Ishikawa (cell line): ENCODE measurements at regions not wholly inside any gene's neighbourhood (a gene's known extent, or its start where the extent isn't known, plus 50 kb on each side); places are given as distances from the start of the nearest gene placed in this dataset.

ENCODE experiments used
- CEBPB ChIP-seq: IDR thresholded peaks from 2 replicates; pipeline ENCODE4 v1.6.1; 2012
- CREB1 ChIP-seq: IDR thresholded peaks from 2 replicates; pipeline ENCODE4 v1.6.1; 2012; ENCODE audit warnings: low read depth
- EGR1 ChIP-seq: IDR thresholded peaks from 2 replicates; pipeline ENCODE4 v1.6.1; 2012
- EP300 ChIP-seq: IDR thresholded peaks from 2 replicates; pipeline ENCODE4 v1.6.1; 2012; ENCODE audit warnings: borderline replicate concordance
- FOXM1 ChIP-seq: IDR thresholded peaks from 2 replicates; pipeline ENCODE4 v1.6.1; 2012; ENCODE audit warnings: low read depth, borderline replicate concordance
- MAX ChIP-seq: IDR thresholded peaks from 2 replicates; pipeline ENCODE4 v1.6.1; 2012
- NFIC ChIP-seq: IDR thresholded peaks from 2 replicates; pipeline ENCODE4 v1.6.1; 2012
- RAD21 ChIP-seq: IDR thresholded peaks from 2 replicates; pipeline ENCODE4 v1.6.1; 2012; ENCODE audit warnings: low read depth
- TAF1 ChIP-seq: IDR thresholded peaks from 2 replicates; pipeline ENCODE4 v1.6.1; 2012; ENCODE audit warnings: low read depth, mild to moderate bottlenecking
- TCF12 ChIP-seq: IDR thresholded peaks from 2 replicates; pipeline ENCODE4 v1.6.1; 2012; ENCODE audit warnings: low read depth
- TEAD4 ChIP-seq: IDR thresholded peaks from 2 replicates; pipeline ENCODE4 v1.6.1; 2012
- USF1 ChIP-seq: IDR thresholded peaks from 2 replicates; pipeline ENCODE4 v1.6.1; 2012
- YY1 ChIP-seq: IDR thresholded peaks from 2 replicates; pipeline ENCODE4 v1.6.1; 2012; ENCODE audit warnings: low read depth
- ZBTB7A ChIP-seq: IDR thresholded peaks from 2 replicates; pipeline ENCODE4 v1.6.1; 2012; ENCODE audit warnings: low read depth
- TF ChIP-seq, protein P1 (sequence below): IDR thresholded peaks from 2 replicates; pipeline ENCODE4 v1.6.1; 2012; ENCODE audit warnings: low read depth, mild to moderate bottlenecking

DNA sequence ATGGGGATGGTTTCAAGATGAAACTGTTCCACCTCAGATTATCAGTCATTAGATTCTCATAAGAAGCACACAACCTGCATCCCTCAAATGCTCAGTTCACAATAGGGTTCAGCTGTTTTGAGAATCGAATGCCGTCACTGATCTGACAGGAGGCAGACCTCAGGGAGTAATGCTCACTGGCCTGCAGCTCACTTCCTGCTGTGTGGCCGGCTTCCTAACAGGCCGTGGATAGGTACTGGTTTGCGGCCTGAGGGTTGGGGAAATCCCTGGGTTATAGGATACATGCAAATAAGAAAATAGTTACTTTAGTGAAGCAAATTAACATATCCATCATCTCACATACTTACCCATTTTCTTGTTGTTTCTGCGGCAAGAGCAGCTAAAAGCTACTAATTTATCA, 160.4 kb downstream of the MAD2L1 start:
- TF ChIP-seq TCF12 (no peak), CREB1 (no peak), TAF1 (no peak), FOXM1 (no peak), ZBTB7A (no peak), EP300 (no peak), MAX (no peak), TEAD4 (no peak), EGR1 (no peak), USF1 (no peak), YY1 (no peak), NFIC (no peak), CEBPB (no peak), RAD21 (no peak)
- TF ChIP-seq, protein P1, sequence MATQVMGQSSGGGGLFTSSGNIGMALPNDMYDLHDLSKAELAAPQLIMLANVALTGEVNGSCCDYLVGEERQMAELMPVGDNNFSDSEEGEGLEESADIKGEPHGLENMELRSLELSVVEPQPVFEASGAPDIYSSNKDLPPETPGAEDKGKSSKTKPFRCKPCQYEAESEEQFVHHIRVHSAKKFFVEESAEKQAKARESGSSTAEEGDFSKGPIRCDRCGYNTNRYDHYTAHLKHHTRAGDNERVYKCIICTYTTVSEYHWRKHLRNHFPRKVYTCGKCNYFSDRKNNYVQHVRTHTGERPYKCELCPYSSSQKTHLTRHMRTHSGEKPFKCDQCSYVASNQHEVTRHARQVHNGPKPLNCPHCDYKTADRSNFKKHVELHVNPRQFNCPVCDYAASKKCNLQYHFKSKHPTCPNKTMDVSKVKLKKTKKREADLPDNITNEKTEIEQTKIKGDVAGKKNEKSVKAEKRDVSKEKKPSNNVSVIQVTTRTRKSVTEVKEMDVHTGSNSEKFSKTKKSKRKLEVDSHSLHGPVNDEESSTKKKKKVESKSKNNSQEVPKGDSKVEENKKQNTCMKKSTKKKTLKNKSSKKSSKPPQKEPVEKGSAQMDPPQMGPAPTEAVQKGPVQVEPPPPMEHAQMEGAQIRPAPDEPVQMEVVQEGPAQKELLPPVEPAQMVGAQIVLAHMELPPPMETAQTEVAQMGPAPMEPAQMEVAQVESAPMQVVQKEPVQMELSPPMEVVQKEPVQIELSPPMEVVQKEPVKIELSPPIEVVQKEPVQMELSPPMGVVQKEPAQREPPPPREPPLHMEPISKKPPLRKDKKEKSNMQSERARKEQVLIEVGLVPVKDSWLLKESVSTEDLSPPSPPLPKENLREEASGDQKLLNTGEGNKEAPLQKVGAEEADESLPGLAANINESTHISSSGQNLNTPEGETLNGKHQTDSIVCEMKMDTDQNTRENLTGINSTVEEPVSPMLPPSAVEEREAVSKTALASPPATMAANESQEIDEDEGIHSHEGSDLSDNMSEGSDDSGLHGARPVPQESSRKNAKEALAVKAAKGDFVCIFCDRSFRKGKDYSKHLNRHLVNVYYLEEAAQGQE = no peak

GRCh38 chr4:119898211-119898610, 168.4 kb downstream of the MAD2L1 start:
- no peak for TF ChIP-seq YY1
- no peak for TF ChIP-seq MAX
- TF ChIP-seq ZBTB7A = no peak
- TF ChIP-seq TCF12 = no peak

- TF ChIP-seq CEBPB (no peak), ZBTB7A (no peak), CREB1 (no peak), RAD21 (no peak), MAX (no peak), TAF1 (no peak), USF1 (no peak), EP300 (no peak), TCF12 (no peak), TEAD4 (no peak), NFIC (no peak), EGR1 (no peak)
- TF ChIP-seq, protein P1 = no peak
Observed at GRCh38 chr4:119897260-119897659, 169.4 kb downstream of the MAD2L1 start.

DNA sequence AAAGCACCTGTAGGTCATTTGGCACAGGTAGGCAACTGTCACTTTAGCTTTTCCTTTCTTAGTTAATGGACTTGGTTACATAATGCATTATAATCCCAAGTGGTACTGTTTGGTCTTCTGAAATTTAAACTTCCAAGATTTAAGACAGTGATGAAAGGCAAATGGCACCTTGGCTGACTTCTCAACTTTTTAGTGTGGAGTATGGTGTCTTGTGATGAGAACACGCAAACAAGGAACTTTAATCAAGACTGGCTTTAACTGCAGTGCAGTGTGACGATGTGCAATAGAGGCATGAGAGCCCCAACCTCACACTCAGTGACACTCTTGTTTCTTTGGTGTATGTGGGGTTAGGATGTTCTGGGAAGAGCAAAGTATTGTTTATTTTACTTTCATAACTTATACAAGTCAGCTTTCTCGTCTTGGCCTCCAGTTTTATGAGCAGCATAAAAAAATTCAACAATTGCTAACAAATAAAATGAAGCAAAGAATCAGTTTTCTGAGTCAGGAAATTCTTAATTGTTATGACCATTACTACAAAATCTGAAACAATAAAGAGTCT, 171.9 kb downstream of the MAD2L1 start:
- TF ChIP-seq EGR1 = no peak
- no peak for TF ChIP-seq EP300
- no peak for TF ChIP-seq FOXM1
- no peak for TF ChIP-seq RAD21
- TF ChIP-seq TCF12 = no peak
- TF ChIP-seq NFIC = no peak
- no peak for TF ChIP-seq CEBPB
- TF ChIP-seq MAX = no peak
- no peak for TF ChIP-seq TAF1
- no peak for TF ChIP-seq TEAD4
- TF ChIP-seq ZBTB7A = no peak
- no peak for TF ChIP-seq USF1
- TF ChIP-seq YY1 = no peak
- no peak for TF ChIP-seq CREB1
- TF ChIP-seq, protein P1 = no peak
